Heart left ventricle (tissue), 16 donors: ENCODE measurements at regions not wholly inside any gene's neighbourhood (a gene's known extent, or its start where the extent isn't known, plus 50 kb on each side); places are given as distances from the start of the nearest gene placed in this dataset.

Experiments
- ATAC-seq, 4 donors: fragments of 200-7000 bp; cut with Tn5 transposase; one replicate each; pipeline ENCODE4 v1.9.1; 2020 to 2022; ENCODE audit warnings: moderate library complexity in 4 of 4, mild to moderate bottlenecking in 3 of 4, moderate number of reproducible peaks in 1 of 4
- DNase-seq, 5 donors: peaks; one replicate each; pipeline ENCODE4 v3.0.0-alpha.2; 2020
- H3K27ac ChIP-seq, 12 donors: fragments of 200-600 bp; sonication (generic) in 4 of 12; one replicate each; pipeline versions ENCODE4 v1.5.0 to v1.8.0; 2016 to 2022; ENCODE audit warnings: mild to moderate bottlenecking in 2 of 12
- H3K27me3 ChIP-seq, 9 donors: fragments of 200-600 bp; sonication (generic) in 2 of 9; one replicate each; pipeline versions ENCODE4 v1.5.1 to v1.8.0; 2016 to 2022; ENCODE audit warnings: mild to moderate bottlenecking in 3 of 9
- H3K36me3 ChIP-seq, 9 donors: fragments of 200-600 bp; sonication (generic) in 2 of 9; one replicate each; pipeline versions ENCODE4 v1.5.0 to v1.8.0; 2018 to 2022; ENCODE audit warnings: mild to moderate bottlenecking in 2 of 9
- H3K4me1 ChIP-seq, 12 donors: fragments of 200-600 bp; sonication (generic) in 4 of 12; one replicate each; pipeline versions ENCODE4 v1.5.0 to v1.8.0; 2016 to 2022; ENCODE audit warnings: mild to moderate bottlenecking in 3 of 12
- H3K4me3 ChIP-seq, 12 donors: fragments of 200-600 bp; sonication (generic) in 4 of 12; one replicate each; pipeline versions ENCODE4 v1.5.0 to v1.8.0; 2017 to 2022; ENCODE audit warnings: mild to moderate bottlenecking in 9 of 12, moderate library complexity in 4 of 12
- H3K9me3 ChIP-seq, 12 donors: fragments of 200-600 bp; sonication (generic) in 4 of 12; one replicate each; pipeline versions ENCODE4 v1.5.0 to v1.8.0; 2016 to 2022; ENCODE audit warnings: mild to moderate bottlenecking in 1 of 12
- CTCF ChIP-seq, 12 donors: fragments of 200-600 bp; sonication (generic) in 4 of 12; IDR thresholded peaks; one replicate each; pipeline versions ENCODE4 v1.5.0 to v1.8.0; 2018 to 2022; ENCODE audit warnings: antibody characterized with exemption in 12 of 12, mild to moderate bottlenecking in 5 of 12
- POLR2A ChIP-seq, 2 donors: fragments of 450-650 bp; IDR thresholded peaks; one replicate each; pipeline ENCODE4 v1.6.1; 2017; ENCODE audit warnings: antibody characterized with exemption in 2 of 2, mild to moderate bottlenecking in 2 of 2, moderate library complexity in 2 of 2
- WGBS, 4 donors: extraction: QIAGEN DNeasy Blood & Tissue Kit in 2 of 4; methylation state at CpG; one replicate each; pipeline versions ENCODE4 v1.1.5 to v1.1.7; 2013 to 2018; 5-methylcytosine and 5-hydroxymethylcytosine counted together
- intact Hi-C, 10 donors: fragments of 100-400 bp; cut with DNase I; formaldehyde crosslinking; loops; one replicate each; pipeline versions ENCODE4 v1.11.1 to v1.14.2; 2022
- donor health status: ischemic (EF 13 %, LVEDD 7.1; RV severe dilation, severe dysfunction).
- donor health status: healthy with polysubstance abuse.
- donor health status: DM: no; HTN: yes; CAD: no.
- donor health status: DM: no; HTN: no; CAD: no.
- donor health status: ischemic (EF 25% LVEDD 6.9; RV normal size, moderate dysfunction).
- donor health status: ischemic (EF 25% LVEDD 5.7; RV mildly dilated, moderate dysfunction).
- donor health status: healthy.
- donor health status: DM: yes; HTN: yes; CAD: no.
- donor health status: ischemic (EF 35%, LVEDD 5.7; RV mildly dilated, moderate dysfunction).
- donor health status: nonischemic (EF 11% LVEDD 7.7; RV severe dilation, severe dysfunction).
- donor health status: DM: yes; HTN: yes; CAD: no.
- donor health status: PGD.
- donor health status: ischemic (EF 29% LVEDD 5.4; RV normal size, mild dysfunction).
- donor health status: nonischemic (EF 23%, LVEDD 6.1; RV moderate dilation, normal function).

DNA sequence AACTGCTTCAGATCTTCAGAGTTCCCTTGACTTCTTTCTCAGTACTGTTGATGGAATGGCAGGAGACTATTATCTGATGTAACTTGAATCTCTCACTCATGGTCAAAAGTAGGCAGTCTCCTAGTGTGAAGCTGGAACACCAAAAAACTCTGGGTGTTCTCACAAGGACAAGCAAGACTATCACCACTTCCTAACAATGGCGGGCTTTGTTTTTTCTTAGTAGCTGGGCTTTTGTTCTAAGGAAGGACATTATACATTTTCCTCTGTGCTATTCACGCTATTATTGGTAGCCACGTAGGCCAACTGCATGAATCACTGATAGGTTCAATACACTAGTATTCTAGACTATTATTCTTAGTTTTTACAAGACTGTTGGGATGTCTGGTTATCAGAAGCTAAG, 67.7 kb upstream of the ATG10 start:
- 87 to 96% (median 88%) methylated on average over 3 of the region's 3 CpGs for WGBS, 4 donors
- no peak for ATAC-seq
- Histone ChIP-seq H3K4me1 (peaks cover 0 to 13% (median 4%) of the 10 kb centered on the region in 12 donors), H3K4me3 (no peak overlapping the region), H3K36me3 (no peaks in the 10 kb centered on the region), H3K9me3 (peaks cover 0 to 3% (median 0%) of the 10 kb centered on the region in 12 donors), H3K27ac (no peak overlapping the region), H3K27me3 (no peaks in the 10 kb centered on the region)
- TF ChIP-seq CTCF (IDR thresholded peaks at IDR 0.05), result no peak
- no peak for TF ChIP-seq POLR2A (IDR thresholded peaks at IDR 0.05)
- no peak for DNase-seq
- intact Hi-C loops, result no loop called here

DNA sequence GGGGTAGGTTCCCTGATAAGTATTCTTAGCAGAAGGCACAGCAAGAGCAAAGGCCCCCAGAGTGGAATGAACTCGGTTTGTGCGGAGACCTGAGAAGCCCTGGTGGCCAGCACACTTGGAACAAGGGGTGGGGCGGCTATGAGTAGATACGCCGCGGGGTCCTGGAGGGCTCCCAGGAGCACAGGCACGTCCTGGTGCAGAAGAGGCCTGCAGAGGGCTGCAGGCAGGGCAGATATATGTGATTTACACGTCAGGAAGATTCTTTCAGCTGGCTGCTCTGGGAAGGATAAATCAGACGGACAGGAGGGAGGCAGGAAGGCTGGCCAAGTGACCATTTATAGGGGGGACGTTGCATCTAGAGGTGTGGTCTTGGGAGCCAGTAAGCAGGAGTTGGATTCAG, 70.2 kb upstream of the ATG10 start:
- H3K4me3 ChIP-seq, result no peak overlapping the region
- H3K27me3 ChIP-seq, result no peaks in the 10 kb centered on the region
- H3K4me1 ChIP-seq, result peaks cover 0 to 4% (median 0%) of the 10 kb centered on the region in 12 donors
- WGBS, 4 donors, result 78 to 82% (median 80%) methylated on average over 10 of the region's 10 CpGs
- intact Hi-C loops, result no loop called here
- TF ChIP-seq CTCF (IDR thresholded peaks at IDR 0.05), result no peak
- H3K36me3 ChIP-seq, result no peaks in the 10 kb centered on the region
- no peak overlapping the region for H3K27ac ChIP-seq
- no peak for DNase-seq
- no peak for ATAC-seq
- peaks cover 0 to 3% (median 0%) of the 10 kb centered on the region in 12 donors for H3K9me3 ChIP-seq

DNA sequence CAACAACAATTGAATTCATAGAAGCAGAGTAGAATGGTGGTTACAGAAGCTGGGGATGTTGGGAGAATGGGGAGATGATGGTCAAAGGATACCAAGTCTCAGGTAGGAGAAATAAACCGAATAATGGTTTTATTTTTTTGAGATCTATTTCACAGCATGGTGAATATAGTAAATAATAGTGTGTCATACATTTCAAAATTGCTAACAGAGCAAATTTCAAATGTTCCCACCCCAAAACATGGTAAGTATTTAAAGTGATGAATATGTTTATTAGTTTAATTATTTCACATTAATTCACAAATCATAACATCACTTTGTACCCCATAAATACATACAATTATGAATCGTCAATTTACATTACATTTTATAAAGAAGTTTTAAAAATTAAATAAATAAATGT, 72.7 kb upstream of the ATG10 start:
- no peak for ATAC-seq
- Histone ChIP-seq H3K27me3 (no peaks in the 10 kb centered on the region), H3K27ac (peak overlapping the region in 1 of 12 donors; percentile 19), H3K36me3 (no peaks in the 10 kb centered on the region), H3K9me3 (peaks cover 0 to 3% (median 0%) of the 10 kb centered on the region in 12 donors), H3K4me3 (no peak overlapping the region), H3K4me1 (peaks cover 0 to 5% (median 0%) of the 10 kb centered on the region in 12 donors)
- intact Hi-C loops, result loop anchor here in 1 of 10 donors (10.0 kb wide), 1 partner anchor 136 kb away; no protein-coding TSS in a partner anchor
- no peak for DNase-seq
- 91 to 98% (median 92%) methylated on average over 2 of the region's 2 CpGs for WGBS, 4 donors
- TF ChIP-seq POLR2A (IDR thresholded peaks at IDR 0.05), result no peak
- TF ChIP-seq CTCF (IDR thresholded peaks at IDR 0.05), result no peak

GRCh38 chr5:81898403-81898802, 73.4 kb upstream of the ATG10 start:
- no peak for TF ChIP-seq CTCF (IDR thresholded peaks at IDR 0.05)
- no peak for TF ChIP-seq POLR2A (IDR thresholded peaks at IDR 0.05)
- ATAC-seq (peak in 2 of 4 donors; percentile 44 to 56), DNase-seq (no peak)
- intact Hi-C loops, result loop anchor here in 1 of 10 donors (10.0 kb wide), 1 partner anchor 136 kb away; no protein-coding TSS in a partner anchor
- Histone ChIP-seq H3K9me3 (peaks cover 0 to 3% (median 0%) of the 10 kb centered on the region in 12 donors), H3K4me3 (no peak overlapping the region), H3K36me3 (no peaks in the 10 kb centered on the region), H3K27me3 (no peaks in the 10 kb centered on the region), H3K27ac (peak overlapping the region in 1 of 12 donors; percentile 19), H3K4me1 (peaks cover 0 to 5% (median 0%) of the 10 kb centered on the region in 12 donors)
- 62 to 91% (median 69%) methylated on average over 2 of the region's 2 CpGs for WGBS, 4 donors
